ENCODE measurements at regions not wholly inside any gene's neighbourhood (a gene's known extent, or its start where the extent isn't known, plus 50 kb on each side); places are given as distances from the start of the nearest gene placed in this dataset.

- Histone ChIP-seq H3K4me2 (no peak overlapping the region), H3F3A (replicated peaks; ENCODE audit: insufficient read depth) (no peaks in the 10 kb centered on the region), H3K9me3 (peaks cover 8% of the 10 kb centered on the region; the same call in 1 of the 2 replicates), H3K36me3 (replicated peaks in 1 of 2; ENCODE audit: control insufficient read depth in 1 of 2, insufficient read depth in 2 of 2, low read length in 1 of 2) (no peaks in the 10 kb centered on the region), H3K4me1 (ENCODE audit: control insufficient read depth in 1 of 2, insufficient read depth in 2 of 2, low read depth in 1 of 2, low read length in 1 of 2) (no peaks in the 10 kb centered on the region), H4K20me1 (ENCODE audit: insufficient read depth) (no peaks in the 10 kb centered on the region), H3K4me3 (ENCODE audit: low read depth in 2 of 2, low read length in 1 of 2) (no peak overlapping the region), H2AFZ (ENCODE audit: low read depth) (no peak overlapping the region), H3K27ac (ENCODE audit: low read depth in 2 of 2, low read length in 1 of 2) (no peak overlapping the region), H3K27me3 (ENCODE audit: insufficient read depth) (no peaks in the 10 kb centered on the region), H3K79me2 (ENCODE audit: insufficient read depth) (no peaks in the 10 kb centered on the region), H3K9ac (no peak overlapping the region), H3K9me2 (no peaks in the 10 kb centered on the region)
- ChIA-PET CTCF (no interaction called here), POLR2A (no interaction called here)
- WGBS (ENCODE audit: low lambda C conversion rate): 60% methylated on average over 1 of the region's 1 CpG
- no peak for DNase-seq
- TF ChIP-seq ELF1 (IDR thresholded peaks at IDR 0.05) (no peak), RFX5 (IDR thresholded peaks at IDR 0.05; ENCODE audit: low read length) (no peak), POLR2AphosphoS5 (IDR thresholded peaks at IDR 0.05; ENCODE audit: low read depth, low read length) (no peak), MXI1 (IDR thresholded peaks at IDR 0.05; ENCODE audit: low read depth, low read length) (no peak), RXRA (IDR thresholded peaks at IDR 0.05; ENCODE audit: borderline replicate concordance, low read depth) (no peak), TEAD4 (IDR thresholded peaks at IDR 0.05; ENCODE audit: borderline replicate concordance, insufficient read depth) (no peak), NFIC (IDR thresholded peaks at IDR 0.05; ENCODE audit: borderline replicate concordance) (no peak), FOXM1 (IDR thresholded peaks at IDR 0.05; ENCODE audit: low read depth) (no peak), FOSL2 (IDR thresholded peaks at IDR 0.05; ENCODE audit: borderline replicate concordance, low read depth) (no peak), EP300 (IDR thresholded peaks at IDR 0.05; ENCODE audit: borderline replicate concordance in 1 of 2, low read depth in 1 of 2, low read length in 1 of 2) (no peak), SIN3A (IDR thresholded peaks at IDR 0.05; ENCODE audit: borderline replicate concordance, low read depth, low read length) (no peak), IRF3 (IDR thresholded peaks at IDR 0.05; ENCODE audit: low read depth, low read length) (no peak), USF1 (IDR thresholded peaks at IDR 0.05; ENCODE audit: borderline replicate concordance, low read depth) (no peak), FOXJ3 (CRISPR knock-in tag; IDR thresholded peaks at IDR 0.05) (no peak), REST (IDR thresholded peaks at IDR 0.05; ENCODE audit: low read depth, low read length) (no peak), TAF1 (IDR thresholded peaks at IDR 0.05; ENCODE audit: borderline replicate concordance, low read depth, low read length) (no peak)
These were observed 245.6 kb downstream of the SEMA3D start for GRCh38 chr7:84941291-84941690.
